ENCODE measurements at regions not wholly inside any gene's neighbourhood (a gene's known extent, or its start where the extent isn't known, plus 50 kb on each side); places are given as distances from the start of the nearest gene placed in this dataset.

DNA sequence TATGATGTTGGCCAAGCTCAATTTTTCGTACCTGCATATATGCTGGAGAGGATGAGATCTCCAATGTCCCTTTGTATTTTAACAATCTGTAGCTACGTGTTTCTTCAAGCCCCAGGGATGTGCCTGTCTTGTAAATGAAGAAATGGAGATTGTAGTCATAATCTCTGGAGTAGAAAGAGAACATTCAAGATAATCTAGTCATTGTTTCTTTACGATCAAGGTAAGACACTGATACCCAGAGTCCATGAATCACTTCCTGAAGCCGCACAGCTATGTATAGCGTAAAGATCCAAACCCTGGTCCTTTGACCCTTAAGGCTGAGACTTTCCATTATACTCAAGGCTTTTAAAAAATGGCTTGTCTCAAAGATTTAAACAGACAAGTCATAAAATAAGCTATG is 205.5 kb downstream of the HS3ST3B1 start (continued):
- TF ChIP-seq, protein P1, sequence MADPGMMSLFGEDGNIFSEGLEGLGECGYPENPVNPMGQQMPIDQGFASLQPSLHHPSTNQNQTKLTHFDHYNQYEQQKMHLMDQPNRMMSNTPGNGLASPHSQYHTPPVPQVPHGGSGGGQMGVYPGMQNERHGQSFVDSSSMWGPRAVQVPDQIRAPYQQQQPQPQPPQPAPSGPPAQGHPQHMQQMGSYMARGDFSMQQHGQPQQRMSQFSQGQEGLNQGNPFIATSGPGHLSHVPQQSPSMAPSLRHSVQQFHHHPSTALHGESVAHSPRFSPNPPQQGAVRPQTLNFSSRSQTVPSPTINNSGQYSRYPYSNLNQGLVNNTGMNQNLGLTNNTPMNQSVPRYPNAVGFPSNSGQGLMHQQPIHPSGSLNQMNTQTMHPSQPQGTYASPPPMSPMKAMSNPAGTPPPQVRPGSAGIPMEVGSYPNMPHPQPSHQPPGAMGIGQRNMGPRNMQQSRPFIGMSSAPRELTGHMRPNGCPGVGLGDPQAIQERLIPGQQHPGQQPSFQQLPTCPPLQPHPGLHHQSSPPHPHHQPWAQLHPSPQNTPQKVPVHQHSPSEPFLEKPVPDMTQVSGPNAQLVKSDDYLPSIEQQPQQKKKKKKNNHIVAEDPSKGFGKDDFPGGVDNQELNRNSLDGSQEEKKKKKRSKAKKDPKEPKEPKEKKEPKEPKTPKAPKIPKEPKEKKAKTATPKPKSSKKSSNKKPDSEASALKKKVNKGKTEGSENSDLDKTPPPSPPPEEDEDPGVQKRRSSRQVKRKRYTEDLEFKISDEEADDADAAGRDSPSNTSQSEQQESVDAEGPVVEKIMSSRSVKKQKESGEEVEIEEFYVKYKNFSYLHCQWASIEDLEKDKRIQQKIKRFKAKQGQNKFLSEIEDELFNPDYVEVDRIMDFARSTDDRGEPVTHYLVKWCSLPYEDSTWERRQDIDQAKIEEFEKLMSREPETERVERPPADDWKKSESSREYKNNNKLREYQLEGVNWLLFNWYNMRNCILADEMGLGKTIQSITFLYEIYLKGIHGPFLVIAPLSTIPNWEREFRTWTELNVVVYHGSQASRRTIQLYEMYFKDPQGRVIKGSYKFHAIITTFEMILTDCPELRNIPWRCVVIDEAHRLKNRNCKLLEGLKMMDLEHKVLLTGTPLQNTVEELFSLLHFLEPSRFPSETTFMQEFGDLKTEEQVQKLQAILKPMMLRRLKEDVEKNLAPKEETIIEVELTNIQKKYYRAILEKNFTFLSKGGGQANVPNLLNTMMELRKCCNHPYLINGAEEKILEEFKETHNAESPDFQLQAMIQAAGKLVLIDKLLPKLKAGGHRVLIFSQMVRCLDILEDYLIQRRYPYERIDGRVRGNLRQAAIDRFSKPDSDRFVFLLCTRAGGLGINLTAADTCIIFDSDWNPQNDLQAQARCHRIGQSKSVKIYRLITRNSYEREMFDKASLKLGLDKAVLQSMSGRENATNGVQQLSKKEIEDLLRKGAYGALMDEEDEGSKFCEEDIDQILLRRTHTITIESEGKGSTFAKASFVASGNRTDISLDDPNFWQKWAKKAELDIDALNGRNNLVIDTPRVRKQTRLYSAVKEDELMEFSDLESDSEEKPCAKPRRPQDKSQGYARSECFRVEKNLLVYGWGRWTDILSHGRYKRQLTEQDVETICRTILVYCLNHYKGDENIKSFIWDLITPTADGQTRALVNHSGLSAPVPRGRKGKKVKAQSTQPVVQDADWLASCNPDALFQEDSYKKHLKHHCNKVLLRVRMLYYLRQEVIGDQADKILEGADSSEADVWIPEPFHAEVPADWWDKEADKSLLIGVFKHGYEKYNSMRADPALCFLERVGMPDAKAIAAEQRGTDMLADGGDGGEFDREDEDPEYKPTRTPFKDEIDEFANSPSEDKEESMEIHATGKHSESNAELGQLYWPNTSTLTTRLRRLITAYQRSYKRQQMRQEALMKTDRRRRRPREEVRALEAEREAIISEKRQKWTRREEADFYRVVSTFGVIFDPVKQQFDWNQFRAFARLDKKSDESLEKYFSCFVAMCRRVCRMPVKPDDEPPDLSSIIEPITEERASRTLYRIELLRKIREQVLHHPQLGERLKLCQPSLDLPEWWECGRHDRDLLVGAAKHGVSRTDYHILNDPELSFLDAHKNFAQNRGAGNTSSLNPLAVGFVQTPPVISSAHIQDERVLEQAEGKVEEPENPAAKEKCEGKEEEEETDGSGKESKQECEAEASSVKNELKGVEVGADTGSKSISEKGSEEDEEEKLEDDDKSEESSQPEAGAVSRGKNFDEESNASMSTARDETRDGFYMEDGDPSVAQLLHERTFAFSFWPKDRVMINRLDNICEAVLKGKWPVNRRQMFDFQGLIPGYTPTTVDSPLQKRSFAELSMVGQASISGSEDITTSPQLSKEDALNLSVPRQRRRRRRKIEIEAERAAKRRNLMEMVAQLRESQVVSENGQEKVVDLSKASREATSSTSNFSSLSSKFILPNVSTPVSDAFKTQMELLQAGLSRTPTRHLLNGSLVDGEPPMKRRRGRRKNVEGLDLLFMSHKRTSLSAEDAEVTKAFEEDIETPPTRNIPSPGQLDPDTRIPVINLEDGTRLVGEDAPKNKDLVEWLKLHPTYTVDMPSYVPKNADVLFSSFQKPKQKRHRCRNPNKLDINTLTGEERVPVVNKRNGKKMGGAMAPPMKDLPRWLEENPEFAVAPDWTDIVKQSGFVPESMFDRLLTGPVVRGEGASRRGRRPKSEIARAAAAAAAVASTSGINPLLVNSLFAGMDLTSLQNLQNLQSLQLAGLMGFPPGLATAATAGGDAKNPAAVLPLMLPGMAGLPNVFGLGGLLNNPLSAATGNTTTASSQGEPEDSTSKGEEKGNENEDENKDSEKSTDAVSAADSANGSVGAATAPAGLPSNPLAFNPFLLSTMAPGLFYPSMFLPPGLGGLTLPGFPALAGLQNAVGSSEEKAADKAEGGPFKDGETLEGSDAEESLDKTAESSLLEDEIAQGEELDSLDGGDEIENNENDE (IDR thresholded peaks at IDR 0.05; ENCODE audit: insufficient replicate concordance, low read length) = no peak
- TF ChIP-seq JUND (IDR thresholded peaks at IDR 0.05; ENCODE audit: low read length) (no peak), SIN3A (conservative IDR thresholded peaks at IDR 0.05 in 1 of 2, IDR thresholded peaks at IDR 0.05 in 1 of 2; ENCODE audit: low read depth in 1 of 2, low read length in 2 of 2) (no peak), CHD1 (IDR thresholded peaks at IDR 0.05; ENCODE audit: low read depth, low read length) (no peak), GTF2F1 (IDR thresholded peaks at IDR 0.05; ENCODE audit: borderline replicate concordance, low read depth, low read length) (no peak), CEBPB (IDR thresholded peaks at IDR 0.05; ENCODE audit: low read depth, low read length) (no peak), RFX5 (IDR thresholded peaks at IDR 0.05; ENCODE audit: borderline replicate concordance, low read depth, low read length) (no peak), BRCA1 (IDR thresholded peaks at IDR 0.05; ENCODE audit: low read depth, low read length) (no peak)
- TF ChIP-seq, protein P2, sequence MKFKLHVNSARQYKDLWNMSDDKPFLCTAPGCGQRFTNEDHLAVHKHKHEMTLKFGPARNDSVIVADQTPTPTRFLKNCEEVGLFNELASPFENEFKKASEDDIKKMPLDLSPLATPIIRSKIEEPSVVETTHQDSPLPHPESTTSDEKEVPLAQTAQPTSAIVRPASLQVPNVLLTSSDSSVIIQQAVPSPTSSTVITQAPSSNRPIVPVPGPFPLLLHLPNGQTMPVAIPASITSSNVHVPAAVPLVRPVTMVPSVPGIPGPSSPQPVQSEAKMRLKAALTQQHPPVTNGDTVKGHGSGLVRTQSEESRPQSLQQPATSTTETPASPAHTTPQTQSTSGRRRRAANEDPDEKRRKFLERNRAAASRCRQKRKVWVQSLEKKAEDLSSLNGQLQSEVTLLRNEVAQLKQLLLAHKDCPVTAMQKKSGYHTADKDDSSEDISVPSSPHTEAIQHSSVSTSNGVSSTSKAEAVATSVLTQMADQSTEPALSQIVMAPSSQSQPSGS (IDR thresholded peaks at IDR 0.05; ENCODE audit: low read length) = no peak
- TF ChIP-seq, protein P3, sequence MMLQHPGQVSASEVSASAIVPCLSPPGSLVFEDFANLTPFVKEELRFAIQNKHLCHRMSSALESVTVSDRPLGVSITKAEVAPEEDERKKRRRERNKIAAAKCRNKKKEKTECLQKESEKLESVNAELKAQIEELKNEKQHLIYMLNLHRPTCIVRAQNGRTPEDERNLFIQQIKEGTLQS (IDR thresholded peaks at IDR 0.05; ENCODE audit: insufficient read depth, low read depth, low read length) = no peak

All from H1 (cell line).